ENCODE measurements at regions not wholly inside any gene's neighbourhood (a gene's known extent, or its start where the extent isn't known, plus 50 kb on each side); places are given as distances from the start of the nearest gene placed in this dataset.
A peak's percentile ranks its signal among the peaks of the same experiment; 100 is the strongest.
"Not testable (repeated sequence)": the region's sequence is repeated elsewhere in the genome, so short reads cannot be mapped to it uniquely, and the experiment has no call there.

DNA sequence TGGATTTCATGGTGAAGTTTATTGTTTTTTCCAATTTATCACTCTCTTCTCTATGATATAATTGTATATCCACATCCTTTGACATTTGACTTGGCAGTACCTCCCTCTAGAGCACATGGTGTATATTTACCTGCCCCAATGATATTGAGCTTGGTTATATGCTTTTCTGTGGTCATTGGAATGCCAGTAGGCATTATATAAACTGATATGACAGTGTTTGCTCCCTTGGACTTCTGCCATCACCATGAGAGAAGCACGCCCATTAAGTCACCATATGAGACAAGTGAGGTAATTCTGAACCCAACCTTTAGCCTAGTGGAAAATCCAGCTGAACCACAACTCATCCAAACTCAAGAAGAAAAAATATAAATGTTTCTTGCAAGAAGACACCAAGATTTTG is 2761.5 kb downstream of the ARAP2 start:
- FAIRE-seq (no peak), DNase-seq (ENCODE audit: low spot score) (no peak)

DNA sequence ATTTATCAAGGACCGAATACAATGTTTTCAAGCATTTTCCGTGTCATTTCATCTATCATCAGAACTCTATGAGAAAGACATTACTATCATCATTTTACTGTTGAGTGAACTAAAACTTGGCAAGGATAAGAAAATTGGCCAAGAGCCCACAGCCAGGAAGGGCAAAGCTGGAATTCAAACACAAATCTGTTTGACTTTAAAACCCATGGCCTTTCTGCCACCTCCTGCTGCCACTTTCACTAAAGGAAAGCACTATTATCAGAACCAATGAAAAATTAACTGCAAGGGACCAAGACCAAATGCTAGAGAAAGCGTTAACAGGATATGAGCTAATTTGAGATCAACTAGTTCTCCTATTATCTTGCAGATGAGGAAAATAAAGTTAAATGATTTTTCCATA is 2759.2 kb downstream of the ARAP2 start:
- DNase-seq (ENCODE audit: low spot score) (no peak), FAIRE-seq (no peak)

DNA sequence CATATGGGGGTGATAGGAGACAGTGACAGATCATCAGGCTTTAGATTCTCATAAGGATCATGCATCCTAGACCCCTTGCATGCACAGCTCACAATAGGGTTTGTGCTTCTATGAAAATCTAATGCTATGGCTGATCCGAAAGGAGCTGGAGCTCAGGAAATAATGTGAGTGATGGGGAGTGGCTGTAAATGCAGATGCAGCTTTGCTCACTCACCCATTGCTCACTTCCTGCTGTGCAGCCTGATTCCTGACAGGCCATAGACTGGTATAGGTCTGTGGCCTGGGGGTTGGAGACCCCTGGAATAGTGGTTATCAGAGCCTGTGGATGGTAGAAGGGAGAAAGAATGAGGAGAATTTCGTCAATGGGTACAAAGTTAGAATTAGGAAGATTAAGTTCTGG is 2751.1 kb downstream of the ARAP2 start:
- DNase-seq (ENCODE audit: low spot score) = no peak
- no peak for FAIRE-seq

DNA sequence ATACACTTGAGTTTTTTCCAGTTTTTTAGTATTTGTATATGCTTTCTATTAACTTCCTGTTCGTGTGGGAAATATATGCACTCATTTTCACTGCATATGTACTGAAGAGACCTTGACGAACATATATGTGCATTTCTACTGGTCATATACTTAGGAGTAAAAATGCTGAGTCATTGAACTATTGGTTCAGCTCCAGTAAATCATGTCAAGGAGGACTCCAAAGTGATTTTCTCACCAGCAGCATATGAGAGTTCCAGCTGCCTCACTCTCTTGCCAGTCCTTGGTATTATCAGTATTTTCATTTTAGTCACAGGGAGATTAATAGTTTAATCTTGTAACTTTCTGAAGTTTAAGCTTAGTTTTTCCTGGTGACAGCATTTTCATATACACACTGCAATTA is 2750.2 kb downstream of the ARAP2 start:
- peak; percentile 8 for DNase-seq (ENCODE audit: low spot score)
- FAIRE-seq = no peak

DNA sequence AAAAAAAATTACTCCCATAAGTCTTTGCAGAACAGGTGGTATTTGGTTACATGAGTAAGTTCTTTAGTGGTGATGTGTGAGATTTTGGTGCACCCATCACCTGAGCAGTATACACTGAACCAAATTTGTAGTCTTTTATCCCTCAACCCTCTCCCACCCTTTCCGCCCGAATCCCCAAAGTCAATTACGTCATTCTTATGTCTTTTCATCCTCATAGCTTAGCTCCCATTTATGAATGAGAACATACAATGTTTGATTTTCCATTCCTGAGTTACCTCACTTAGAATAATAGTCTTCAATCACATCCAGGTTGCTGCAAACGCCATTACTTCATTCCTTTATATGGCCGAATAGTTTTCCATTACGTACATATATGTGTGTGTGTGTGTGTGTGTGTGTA is 2742.7 kb downstream of the ARAP2 start:
- DNase-seq (ENCODE audit: low spot score); FAIRE-seq: not testable (repeated sequence)

DNA sequence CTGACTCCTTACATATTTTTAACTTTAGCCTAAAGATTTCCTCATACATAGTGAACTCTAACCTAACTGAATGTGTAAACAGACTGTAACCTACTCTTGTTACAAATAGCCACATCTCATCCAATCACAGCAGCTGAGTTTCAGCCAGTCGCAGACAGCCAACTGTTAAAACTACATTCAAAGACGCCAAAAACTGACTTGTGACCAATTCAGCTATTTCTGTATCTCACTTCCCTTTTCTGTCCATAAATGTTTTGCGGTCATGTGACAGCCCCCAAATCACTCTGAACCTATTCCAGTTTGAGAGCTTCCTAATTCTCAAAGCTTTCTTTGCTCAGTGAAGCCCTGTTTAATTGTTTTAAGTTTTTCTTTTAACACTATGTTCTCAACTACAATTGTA is 2731.9 kb downstream of the ARAP2 start:
- FAIRE-seq (no peak), DNase-seq (ENCODE audit: low spot score) (no peak)

DNA sequence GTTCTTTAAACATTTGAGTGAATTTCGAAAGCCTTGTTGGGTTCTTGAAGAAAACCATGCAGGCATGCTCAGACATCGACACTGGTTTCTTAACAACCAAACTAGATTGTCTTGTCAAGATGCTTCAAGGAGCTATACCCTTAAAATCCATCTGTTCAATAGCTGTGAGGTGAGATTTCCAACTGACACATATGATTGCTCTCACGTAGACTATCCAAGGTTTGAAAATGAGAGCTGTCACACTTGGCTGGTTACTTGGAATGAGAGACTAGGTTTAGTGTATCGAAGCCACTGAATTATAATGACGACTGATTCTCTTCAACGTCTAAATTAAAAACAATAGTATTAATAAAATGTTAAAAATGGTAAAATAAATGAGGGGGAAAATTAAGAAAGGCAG is 2725.5 kb downstream of the ARAP2 start:
- peak; percentile 63 for FAIRE-seq
- DNase-seq (ENCODE audit: low spot score) = peak; percentile 28

DNA sequence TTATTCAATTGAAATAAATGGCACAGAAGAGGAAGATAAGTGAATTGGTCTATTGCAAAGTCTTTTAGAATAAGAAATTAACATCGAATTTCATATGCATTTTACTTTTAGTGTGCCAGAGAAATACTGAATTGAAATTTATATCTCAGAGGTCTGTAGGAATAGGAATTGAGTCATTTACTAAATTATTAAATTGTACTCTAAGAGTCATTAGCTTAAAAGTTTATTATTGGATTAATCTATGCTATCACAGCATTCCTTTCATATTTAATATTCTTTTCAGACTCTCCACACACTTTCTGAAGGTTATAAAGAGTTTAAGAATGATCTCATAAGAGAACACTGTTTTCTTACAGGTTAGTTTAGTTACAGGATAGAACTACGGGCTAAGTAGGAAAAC is 2711.5 kb downstream of the ARAP2 start:
- FAIRE-seq (no peak), DNase-seq (ENCODE audit: low spot score) (no peak)

DNA sequence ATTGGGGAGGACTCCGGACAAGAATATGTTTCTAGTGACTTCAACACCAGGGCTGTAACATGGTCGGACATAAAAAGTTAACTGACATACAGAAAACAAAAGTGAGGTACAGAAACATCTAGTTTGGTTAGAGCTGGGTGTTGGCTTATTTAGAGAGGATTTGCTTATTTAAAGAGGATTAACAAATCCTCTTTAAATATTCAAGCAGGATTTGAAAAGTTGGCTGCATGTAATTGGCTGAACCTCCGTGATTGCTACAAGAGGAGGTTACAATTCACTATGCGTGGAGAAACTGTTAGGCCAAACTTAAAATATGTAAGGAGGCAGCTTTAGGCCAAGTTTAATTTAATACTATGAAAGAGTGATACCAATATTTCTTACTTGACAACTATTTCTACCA is 2707.4 kb downstream of the ARAP2 start:
- no peak for FAIRE-seq
- DNase-seq (ENCODE audit: low spot score) = no peak

DNA sequence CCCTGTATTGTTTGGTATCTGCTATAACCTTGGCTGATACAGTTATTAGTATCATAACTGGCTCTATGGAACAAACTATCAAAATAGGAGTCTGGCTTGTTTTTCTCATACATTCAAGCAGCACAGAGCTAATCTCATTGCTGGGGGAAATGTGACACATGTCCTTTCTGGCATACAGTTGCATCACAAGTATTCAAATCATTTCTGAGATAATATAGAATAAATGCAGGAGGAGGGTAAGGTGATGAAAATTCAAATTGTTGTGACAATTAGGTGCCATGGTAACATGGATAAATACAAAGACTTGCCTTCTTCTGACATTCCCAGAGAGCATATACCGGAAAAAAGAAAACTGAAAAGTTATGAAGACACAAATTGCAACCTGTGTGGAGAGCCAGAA is 2706.8 kb downstream of the ARAP2 start:
- DNase-seq (ENCODE audit: low spot score) (no peak), FAIRE-seq (no peak)

DNA sequence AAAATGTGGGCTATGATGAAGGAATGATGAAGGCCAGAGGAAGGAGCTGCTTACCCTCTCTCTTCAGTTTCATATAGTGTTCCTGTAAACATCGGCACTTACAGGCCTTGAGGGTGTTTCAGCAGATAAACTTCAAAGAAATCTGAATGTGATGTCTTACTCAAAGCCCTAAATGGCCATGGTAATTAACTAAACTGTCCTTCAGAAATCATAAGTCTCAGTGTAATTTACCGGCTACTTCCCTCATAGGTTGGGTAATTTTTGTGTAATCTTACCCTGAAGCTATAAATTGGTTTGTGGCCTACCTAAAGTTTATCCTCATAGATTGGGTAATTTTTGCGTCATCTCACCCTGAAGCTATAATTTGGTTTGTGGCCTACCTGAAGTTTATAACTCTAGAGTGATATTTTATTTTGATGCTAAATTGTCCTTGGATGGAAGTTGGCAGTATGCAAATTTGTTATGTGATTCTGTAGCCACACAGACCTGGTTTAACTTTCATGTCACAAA is 2700.3 kb downstream of the ARAP2 start:
- DNase-seq (ENCODE audit: low spot score) = no peak
- no peak for FAIRE-seq

DNA sequence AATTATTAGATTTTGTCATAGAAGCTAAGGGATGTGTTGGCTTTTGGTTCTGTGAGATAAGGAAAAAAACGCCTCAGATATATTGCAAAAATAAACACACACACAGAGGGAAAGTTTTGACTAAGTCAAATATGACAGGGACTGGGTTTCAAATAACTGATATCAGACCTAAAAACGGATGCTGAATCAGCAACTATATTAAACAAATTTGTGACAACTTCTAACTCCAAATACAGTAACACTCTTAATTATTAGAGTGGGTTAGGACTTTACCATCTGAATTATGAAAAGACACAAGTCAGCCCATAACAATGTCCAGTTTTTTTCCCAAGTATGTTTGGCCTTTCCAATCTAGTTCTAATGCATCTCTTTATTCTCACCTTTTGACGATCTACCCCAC is 2693.1 kb downstream of the ARAP2 start:
- DNase-seq (ENCODE audit: low spot score) (no peak), FAIRE-seq (no peak)

DNA sequence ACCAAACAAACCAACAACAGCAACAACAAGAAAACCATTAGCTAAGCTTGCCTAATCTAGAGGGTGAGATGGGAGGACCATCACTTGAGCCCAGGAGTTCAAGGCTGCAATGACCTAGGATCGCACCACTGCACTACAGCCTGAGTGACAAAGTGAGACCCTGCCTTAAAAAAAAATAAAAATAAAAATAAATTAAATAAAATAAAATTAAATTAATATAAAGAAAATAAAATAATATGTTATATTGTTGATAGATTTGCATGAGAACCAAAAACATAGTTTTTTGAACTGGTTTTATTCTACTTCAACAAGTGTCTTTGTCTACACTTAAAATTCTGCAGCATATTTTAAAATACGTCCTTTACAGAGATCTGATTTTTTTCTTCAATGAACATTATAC is 2683.1 kb downstream of the ARAP2 start:
- DNase-seq (ENCODE audit: low spot score) = no peak
- FAIRE-seq = no peak

DNA sequence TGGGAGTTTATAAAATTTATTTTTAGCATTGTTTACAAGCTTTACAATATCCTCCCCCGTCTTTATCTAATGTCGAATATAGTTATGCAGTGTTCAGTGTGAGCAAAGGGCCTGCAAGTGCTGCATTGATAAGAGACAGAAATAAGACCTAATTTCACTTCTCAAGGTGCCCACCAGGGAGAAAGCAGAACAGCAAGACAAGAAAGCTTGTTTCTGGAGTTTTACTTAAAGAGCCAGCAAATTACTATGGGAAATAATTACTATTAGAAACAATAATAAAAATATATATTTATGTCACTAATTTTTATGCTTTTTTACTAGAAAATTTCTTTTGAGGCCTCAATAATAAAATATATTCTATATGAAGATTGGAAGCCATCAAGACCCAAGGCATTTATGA is 2677.7 kb downstream of the ARAP2 start:
- no peak for FAIRE-seq
- no peak for DNase-seq (ENCODE audit: low spot score)

DNA sequence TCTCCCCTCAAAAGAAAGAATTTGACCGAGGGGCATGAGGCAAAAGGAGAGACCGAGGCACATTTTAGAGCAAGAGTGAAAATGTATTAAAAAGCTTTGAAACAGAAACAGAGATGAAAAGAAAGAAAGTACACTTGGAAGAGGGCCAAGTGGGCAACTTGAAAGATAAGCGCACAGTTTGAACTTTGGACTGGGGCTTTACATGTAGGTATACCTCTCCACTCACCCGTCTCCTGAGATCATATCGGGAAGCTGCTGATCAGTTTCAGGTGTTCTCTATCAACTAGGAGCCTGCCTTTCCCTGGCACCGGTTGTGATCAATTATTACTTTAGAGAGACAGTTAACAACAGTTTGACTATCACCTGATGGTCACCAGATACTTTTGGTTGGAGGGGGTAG is 2666.5 kb downstream of the ARAP2 start:
- FAIRE-seq (no peak), DNase-seq (ENCODE audit: low spot score) (no peak)

DNA sequence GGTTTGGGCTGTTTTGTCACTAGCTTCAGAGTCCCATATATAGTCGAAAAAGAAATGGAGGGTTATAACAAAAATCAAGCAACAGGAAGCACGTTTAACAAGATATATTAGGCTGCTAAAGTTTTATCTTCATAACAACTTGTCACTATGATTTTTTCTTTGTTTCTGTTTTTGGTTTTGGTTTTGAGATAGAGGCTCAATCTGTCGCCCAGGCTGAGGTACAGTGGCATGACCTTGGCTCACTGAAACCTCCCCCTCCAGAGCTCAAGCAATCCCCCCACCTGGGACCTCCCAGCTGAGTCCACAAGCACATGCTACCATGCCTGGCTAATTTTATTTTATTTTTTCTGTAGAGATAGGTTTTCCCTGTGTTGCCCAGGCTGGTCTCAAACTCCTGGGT is 2664.4 kb downstream of the ARAP2 start:
- FAIRE-seq (no peak), DNase-seq (ENCODE audit: low spot score) (no peak)

DNA sequence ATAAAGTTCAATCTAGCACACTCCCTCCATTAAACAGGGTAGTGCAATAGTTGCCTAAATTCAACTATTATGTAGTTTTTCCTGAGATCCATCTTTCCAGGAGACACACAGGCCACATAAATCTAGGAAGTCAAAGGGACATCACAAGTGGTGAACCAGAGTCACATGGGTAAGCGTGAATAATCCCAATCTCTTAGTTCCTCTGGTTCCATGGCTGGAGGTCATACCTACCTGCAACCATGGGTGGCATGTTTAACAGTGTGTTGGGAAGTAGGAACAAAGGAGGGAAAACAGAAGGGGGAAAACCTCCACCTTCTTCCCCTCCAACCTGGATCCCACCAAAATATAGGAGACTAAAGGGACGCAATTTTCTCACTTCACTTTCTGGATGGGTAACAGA is 2651.6 kb downstream of the ARAP2 start:
- DNase-seq (ENCODE audit: low spot score) (no peak), FAIRE-seq (no peak)

DNA sequence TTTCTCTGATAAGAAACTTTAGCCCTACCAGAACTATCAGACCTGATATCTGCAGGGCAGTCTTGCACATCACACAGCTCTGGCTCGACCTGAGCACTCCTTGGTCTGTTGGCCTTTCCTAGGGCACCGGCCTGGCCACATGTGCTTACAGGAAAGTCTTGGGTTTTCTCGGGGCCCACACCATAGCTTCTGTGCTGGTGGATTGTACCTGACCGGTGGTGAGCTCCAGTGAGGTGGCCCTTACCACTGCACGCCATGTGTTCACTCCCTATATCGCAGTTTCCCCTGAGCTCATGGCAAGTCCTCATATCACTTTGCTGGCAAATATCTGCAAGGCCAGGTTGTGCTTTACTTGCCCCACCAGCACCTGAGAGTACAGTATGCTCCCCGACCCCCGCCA is 2637.4 kb downstream of the ARAP2 start:
- FAIRE-seq (no peak), DNase-seq (ENCODE audit: low spot score) (no peak)

DNA sequence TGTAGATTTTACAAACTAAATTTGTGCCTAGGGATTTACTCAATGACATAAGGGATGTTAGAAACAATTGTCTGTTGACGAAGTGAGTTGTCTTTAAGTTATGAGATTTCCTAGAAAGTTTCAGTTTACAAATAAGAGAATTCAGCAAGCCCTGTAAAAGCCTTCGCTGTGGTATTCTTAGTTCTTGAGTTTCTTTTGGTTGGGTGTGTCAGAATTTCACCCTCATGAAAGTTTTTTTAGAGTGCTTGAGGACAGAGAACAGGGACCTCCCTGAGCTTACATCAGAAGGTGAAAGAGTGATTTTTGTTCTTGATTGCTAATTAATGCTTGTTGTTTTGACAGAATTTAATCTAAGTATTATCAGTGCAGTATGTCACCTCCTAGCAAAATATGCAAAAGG is 2628.2 kb downstream of the ARAP2 start:
- DNase-seq (ENCODE audit: low spot score) (no peak), FAIRE-seq (no peak)

DNA sequence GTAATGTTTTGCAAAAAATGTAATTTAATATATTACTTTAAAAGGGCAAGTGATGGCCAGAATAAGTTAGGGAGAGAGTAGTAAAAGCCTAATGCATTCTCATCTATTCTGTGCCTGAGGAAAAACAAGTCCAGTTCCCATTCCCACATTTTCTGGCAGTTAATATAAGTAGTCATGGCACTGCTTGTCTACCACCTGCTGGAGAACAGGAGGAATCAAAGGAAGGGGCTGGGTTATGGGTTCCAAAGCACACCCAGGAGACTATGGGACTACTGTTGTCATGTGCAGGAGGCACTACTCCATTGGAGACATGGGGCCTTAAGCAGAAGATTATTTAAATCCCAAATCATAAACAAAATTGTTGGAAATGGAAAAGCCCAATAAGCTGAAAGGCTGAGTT is 2618.6 kb downstream of the ARAP2 start:
- DNase-seq (ENCODE audit: low spot score) (no peak), FAIRE-seq (no peak)

DNA sequence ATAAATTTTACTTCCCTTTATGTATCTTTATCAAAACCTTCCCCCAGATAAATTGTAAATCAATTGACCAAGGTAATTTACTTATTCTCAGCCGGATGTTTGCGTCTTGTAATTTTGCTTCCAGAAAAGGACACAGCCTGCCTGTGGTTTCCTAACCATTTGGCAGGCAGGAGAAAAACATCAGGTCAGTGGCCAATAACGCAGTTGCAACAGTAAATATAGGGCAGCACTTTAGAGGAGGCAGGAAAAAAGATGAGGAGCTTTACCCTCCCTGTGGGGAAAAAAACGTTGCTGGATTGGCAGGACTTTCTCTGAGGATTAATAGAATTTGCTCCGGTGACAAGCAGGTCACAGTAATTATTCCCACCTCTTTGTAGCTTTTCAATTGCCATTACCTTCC is 2618.1 kb downstream of the ARAP2 start:
- DNase-seq (ENCODE audit: low spot score) = no peak

DNA sequence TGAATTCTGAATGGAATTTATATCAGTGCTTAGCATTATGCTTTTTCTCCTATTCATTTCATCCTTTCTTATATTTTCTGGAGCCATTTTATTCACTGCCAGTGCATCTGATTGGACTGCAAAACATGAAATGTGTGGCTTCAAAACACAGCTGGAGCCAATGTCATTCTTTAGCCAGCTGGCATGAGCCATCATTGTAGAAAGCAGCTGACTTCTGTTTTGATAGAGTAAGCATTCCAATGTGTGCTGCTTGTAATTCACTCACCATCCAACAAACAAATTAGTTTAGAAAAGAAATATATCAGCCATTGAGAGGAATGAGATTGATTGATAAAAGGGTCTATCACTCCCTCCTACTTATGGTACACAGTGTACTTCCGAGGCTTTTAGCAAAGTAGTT is 2616.0 kb downstream of the ARAP2 start:
- FAIRE-seq (no peak), DNase-seq (ENCODE audit: low spot score) (no peak)

More for the DNA sequence above, 2618.1 kb downstream of the ARAP2 start:
- FAIRE-seq = no peak

DNA sequence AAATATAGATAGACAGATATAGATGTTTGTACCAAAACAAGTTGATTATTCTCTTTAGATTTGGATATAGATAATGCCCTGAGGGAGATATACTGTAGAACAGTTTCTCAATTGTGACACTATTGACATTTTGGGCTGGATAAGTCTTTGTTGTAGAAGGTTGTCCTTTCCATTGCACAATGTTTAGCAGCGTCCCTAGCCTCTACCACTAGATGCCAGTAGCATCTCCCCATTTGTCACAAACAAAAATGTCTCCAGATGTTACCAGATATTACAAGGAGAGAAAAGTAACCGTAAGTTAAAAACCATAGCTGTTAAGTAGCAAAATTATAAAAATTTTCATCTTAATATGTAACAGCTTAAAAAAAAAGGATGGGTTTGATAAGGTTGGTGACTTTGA is 2595.3 kb downstream of the ARAP2 start:
- no peak for FAIRE-seq
- no peak for DNase-seq (ENCODE audit: low spot score)

DNA sequence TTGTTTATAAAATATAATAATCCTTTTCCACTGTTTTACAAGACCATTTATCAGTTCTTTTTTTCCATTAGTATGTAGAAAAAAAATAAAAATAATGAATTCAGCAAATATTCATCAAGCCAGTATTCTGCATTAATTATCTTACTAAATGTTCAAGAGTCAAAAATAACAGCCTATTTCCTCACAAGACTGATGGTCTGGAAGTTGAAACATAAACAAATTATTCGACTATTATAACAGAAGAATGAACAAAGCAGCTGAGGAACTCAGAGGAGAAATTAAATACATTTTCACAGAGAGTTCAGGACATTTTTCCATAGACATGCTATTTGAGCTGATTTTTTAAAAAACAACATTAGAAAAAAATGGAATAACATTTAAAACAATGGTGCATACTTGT is 2594.8 kb downstream of the ARAP2 start:
- no peak for FAIRE-seq
- no peak for DNase-seq (ENCODE audit: low spot score)
